HFFc6 (cell line): ENCODE measurements at regions not wholly inside any gene's neighbourhood (a gene's known extent, or its start where the extent isn't known, plus 50 kb on each side); places are given as distances from the start of the nearest gene placed in this dataset.

ENCODE experiments used
- DNase-seq: peaks from one replicate; pipeline ENCODE4 v3.0.0-alpha.2; 2018
- H3K27ac Mint-ChIP-seq: 2 replicates; pipeline ENCODE4 v1.8.0; 2020; ENCODE audit warnings: mild to moderate bottlenecking, mixed read lengths
- H3K27me3 Mint-ChIP-seq: 2 replicates; pipeline ENCODE4 v1.8.0; 2021; ENCODE audit warnings: mild to moderate bottlenecking, moderate library complexity, mixed read lengths; ENCODE audit not compliant: insufficient read depth
- H3K36me3 Mint-ChIP-seq: 2 replicates; pipeline ENCODE4 v1.8.0; 2021; ENCODE audit warnings: low read depth, mixed read lengths
- H3K4me1 Mint-ChIP-seq: 2 replicates; pipeline ENCODE4 v1.8.0; 2020; ENCODE audit warnings: low read depth, mixed read lengths
- H3K4me3 Mint-ChIP-seq: 2 replicates; pipeline ENCODE4 v1.8.0; 2020; ENCODE audit warnings: mild to moderate bottlenecking, moderate library complexity, mixed read lengths
- H3K9me3 Mint-ChIP-seq: 2 replicates; pipeline ENCODE4 v1.8.0; 2020; ENCODE audit warnings: mild to moderate bottlenecking, mixed read lengths
- TF ChIP-seq, protein P1 (sequence below): fragments of 200-600 bp; sonication (generic); IDR thresholded peaks from 2 replicates; pipeline ENCODE4 v1.5.0; 2021; ENCODE audit warnings: antibody characterized with exemption, mild to moderate bottlenecking

- Mint-ChIP-seq H3K36me3 (no peaks in the 10 kb centered on the region), H3K4me1 (peaks cover 72% of the 10 kb centered on the region), H3K9me3 (no peaks in the 10 kb centered on the region), H3K27ac (peak overlapping the region; percentile 60; the same call in 1 of the 2 replicates), H3K4me3 (no peak overlapping the region), H3K27me3 (no peaks in the 10 kb centered on the region; the same call in 1 of the 2 replicates)
- TF ChIP-seq, protein P1, sequence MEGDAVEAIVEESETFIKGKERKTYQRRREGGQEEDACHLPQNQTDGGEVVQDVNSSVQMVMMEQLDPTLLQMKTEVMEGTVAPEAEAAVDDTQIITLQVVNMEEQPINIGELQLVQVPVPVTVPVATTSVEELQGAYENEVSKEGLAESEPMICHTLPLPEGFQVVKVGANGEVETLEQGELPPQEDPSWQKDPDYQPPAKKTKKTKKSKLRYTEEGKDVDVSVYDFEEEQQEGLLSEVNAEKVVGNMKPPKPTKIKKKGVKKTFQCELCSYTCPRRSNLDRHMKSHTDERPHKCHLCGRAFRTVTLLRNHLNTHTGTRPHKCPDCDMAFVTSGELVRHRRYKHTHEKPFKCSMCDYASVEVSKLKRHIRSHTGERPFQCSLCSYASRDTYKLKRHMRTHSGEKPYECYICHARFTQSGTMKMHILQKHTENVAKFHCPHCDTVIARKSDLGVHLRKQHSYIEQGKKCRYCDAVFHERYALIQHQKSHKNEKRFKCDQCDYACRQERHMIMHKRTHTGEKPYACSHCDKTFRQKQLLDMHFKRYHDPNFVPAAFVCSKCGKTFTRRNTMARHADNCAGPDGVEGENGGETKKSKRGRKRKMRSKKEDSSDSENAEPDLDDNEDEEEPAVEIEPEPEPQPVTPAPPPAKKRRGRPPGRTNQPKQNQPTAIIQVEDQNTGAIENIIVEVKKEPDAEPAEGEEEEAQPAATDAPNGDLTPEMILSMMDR = no peak
- no peak for DNase-seq
Measured at GRCh38 chr13:30026909-30027308, 176.5 kb upstream of the UBL3 start.

- no peaks in the 10 kb centered on the region; the same call in 1 of the 2 replicates for H3K27me3 Mint-ChIP-seq
- peak overlapping the region; percentile 60 for H3K27ac Mint-ChIP-seq
- peak overlapping the region; percentile 23 for H3K4me3 Mint-ChIP-seq
- H3K36me3 Mint-ChIP-seq = no peaks in the 10 kb centered on the region
- H3K9me3 Mint-ChIP-seq = no peaks in the 10 kb centered on the region
- H3K4me1 Mint-ChIP-seq = peaks cover 81% of the 10 kb centered on the region
- TF ChIP-seq, protein P1 = no peak
- DNase-seq = peak; percentile 88
Measured at GRCh38 chr13:30026093-30026492, 175.7 kb upstream of the UBL3 start.

- Mint-ChIP-seq H3K4me3 (no peak overlapping the region; the same call in 1 of the 2 replicates), H3K27ac (no peak overlapping the region; the same call in 1 of the 2 replicates), H3K9me3 (no peaks in the 10 kb centered on the region), H3K27me3 (no peaks in the 10 kb centered on the region; the same call in 1 of the 2 replicates), H3K36me3 (no peaks in the 10 kb centered on the region), H3K4me1 (peaks cover 83% of the 10 kb centered on the region)
- TF ChIP-seq, protein P1 = no peak
- no peak for DNase-seq
Measured at GRCh38 chr13:30025351-30025750, 174.9 kb upstream of the UBL3 start.

DNA sequence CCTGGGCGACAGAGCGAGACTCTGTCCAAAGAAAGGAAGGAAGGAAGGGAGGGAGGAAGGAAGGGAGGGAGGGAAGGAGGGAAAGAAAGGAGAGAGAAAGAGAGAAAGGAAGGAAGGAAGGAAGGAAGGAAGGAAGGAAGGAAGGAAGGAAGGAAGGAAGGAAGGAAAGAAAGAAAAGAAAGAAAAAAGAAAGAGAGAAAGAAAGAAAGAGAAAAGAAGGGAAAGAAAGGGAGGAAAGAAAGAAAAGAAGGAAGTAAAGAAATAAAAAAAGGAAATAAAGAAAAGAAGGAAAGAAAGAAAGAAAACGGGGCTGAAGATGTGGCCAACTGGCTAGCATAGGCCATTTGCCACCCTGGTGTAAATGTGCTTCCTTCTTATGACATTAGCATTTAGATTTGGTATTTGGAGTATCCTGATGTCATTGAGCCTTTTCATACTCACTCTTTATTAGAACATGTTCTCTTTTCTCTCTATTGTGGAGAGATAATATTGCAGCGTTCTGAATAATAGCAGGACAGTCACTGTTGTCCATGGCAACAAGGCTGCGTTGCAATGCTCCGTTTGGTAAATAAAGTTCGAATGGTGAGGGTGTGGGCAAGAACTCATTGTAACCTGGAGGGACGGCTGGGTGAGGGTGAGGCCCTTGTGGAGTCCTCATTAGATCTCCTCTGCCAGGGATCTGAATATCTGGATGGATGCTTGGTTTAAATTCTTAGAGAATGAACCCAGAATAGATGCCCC lies 173.9 kb upstream of the UBL3 start:
- DNase-seq = no peak
- TF ChIP-seq, protein P1 = no peak
- H3K4me3 Mint-ChIP-seq = no peak overlapping the region
- no peaks in the 10 kb centered on the region; the same call in 1 of the 2 replicates for H3K27me3 Mint-ChIP-seq
- H3K4me1 Mint-ChIP-seq = peaks cover 89% of the 10 kb centered on the region
- no peak overlapping the region for H3K27ac Mint-ChIP-seq
- no peaks in the 10 kb centered on the region for H3K36me3 Mint-ChIP-seq
- no peaks in the 10 kb centered on the region for H3K9me3 Mint-ChIP-seq

- TF ChIP-seq, protein P1 = no peak
- Mint-ChIP-seq H3K36me3 (no peaks in the 10 kb centered on the region), H3K4me1 (peaks cover 82% of the 10 kb centered on the region), H3K27ac (no peak overlapping the region), H3K9me3 (no peaks in the 10 kb centered on the region), H3K4me3 (no peak overlapping the region), H3K27me3 (no peaks in the 10 kb centered on the region; the same call in 1 of the 2 replicates)
- DNase-seq = no peak
Measured at GRCh38 chr13:30023196-30023895, 172.9 kb upstream of the UBL3 start.
